Activated naive CD4-positive, alpha-beta T cell treated with anti-CD3 and anti-CD28 coated beads for 36 hours (primary cell): ENCODE measurements at regions not wholly inside any gene's neighbourhood (a gene's known extent, or its start where the extent isn't known, plus 50 kb on each side); places are given as distances from the start of the nearest gene placed in this dataset.

Experiments
- CTCF ChIA-PET: fragments of 350-600 bp; sonication (Branson Sonifier 250); formaldehyde crosslinking; loops from one replicate; lab custom pipeline; 2021; ENCODE audit warnings: antibody characterized with exemption; lab: Charles Lee
- DNase-seq: peaks from one replicate; pipeline ENCODE4 v3.0.0-alpha.2; 2020
- H3K27ac Mint-ChIP-seq: one replicate; pipeline ENCODE4 v1.8.0; 2021; ENCODE audit warnings: mild to moderate bottlenecking, mixed read lengths
- H3K27me3 Mint-ChIP-seq: one replicate; pipeline ENCODE4 v1.8.0; 2021; ENCODE audit warnings: low read depth, mixed read lengths
- H3K36me3 Mint-ChIP-seq: one replicate; pipeline ENCODE4 v1.8.0; 2021; ENCODE audit warnings: low read depth, mixed read lengths
- H3K4me1 Mint-ChIP-seq: one replicate; pipeline ENCODE4 v1.8.0; 2021; ENCODE audit warnings: low read depth, mixed read lengths
- H3K4me3 Mint-ChIP-seq: one replicate; pipeline ENCODE4 v1.8.0; 2021; ENCODE audit warnings: mild to moderate bottlenecking, moderate library complexity, mixed read lengths
- H3K9me3 Mint-ChIP-seq: one replicate; pipeline ENCODE4 v1.8.0; 2021; ENCODE audit warnings: mixed read lengths
- intact Hi-C: fragments of 100-400 bp; cut with micrococcal nuclease; formaldehyde crosslinking; loops from one replicate; pipeline ENCODE4 v1.15.1; 2023

DNA sequence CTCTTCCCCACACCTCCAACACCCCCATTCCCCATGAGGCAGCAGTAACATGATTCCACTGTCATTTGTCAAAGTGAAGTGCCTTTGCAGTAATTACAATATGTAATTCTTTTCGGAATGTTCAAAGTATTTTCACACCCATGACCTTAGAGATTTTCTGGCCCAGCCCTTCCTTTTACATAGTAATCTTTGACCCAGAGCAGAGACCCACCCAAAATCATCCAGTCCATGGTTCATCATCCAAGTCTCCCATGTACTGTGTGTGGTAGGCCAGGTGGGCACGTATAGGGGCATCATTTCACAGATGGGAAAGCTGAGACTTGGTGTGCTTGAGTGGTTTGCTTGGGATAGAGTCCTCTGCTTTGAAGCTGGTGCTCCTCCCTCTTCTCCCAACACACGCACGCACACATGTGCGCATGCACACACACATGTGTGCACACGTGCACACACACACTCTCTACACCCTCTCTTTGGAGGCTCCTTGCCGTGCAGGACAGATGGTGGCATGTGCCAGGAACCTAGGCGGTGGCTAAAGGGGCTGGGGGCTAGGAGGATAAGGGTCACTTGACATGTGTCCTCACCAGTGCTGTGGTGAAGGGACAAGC, 284.7 kb upstream of the ROPN1 start:
- CTCF ChIA-PET: no interaction called here
- H3K4me3 Mint-ChIP-seq: no peak overlapping the region
- DNase-seq: no peak
- intact Hi-C loops: no loop called here
- H3K27me3 Mint-ChIP-seq: peaks cover 6% of the 10 kb centered on the region
- H3K9me3 Mint-ChIP-seq: no peaks in the 10 kb centered on the region
- no peak overlapping the region for H3K27ac Mint-ChIP-seq
- H3K4me1 Mint-ChIP-seq: no peaks in the 10 kb centered on the region
- H3K36me3 Mint-ChIP-seq: no peaks in the 10 kb centered on the region

DNA sequence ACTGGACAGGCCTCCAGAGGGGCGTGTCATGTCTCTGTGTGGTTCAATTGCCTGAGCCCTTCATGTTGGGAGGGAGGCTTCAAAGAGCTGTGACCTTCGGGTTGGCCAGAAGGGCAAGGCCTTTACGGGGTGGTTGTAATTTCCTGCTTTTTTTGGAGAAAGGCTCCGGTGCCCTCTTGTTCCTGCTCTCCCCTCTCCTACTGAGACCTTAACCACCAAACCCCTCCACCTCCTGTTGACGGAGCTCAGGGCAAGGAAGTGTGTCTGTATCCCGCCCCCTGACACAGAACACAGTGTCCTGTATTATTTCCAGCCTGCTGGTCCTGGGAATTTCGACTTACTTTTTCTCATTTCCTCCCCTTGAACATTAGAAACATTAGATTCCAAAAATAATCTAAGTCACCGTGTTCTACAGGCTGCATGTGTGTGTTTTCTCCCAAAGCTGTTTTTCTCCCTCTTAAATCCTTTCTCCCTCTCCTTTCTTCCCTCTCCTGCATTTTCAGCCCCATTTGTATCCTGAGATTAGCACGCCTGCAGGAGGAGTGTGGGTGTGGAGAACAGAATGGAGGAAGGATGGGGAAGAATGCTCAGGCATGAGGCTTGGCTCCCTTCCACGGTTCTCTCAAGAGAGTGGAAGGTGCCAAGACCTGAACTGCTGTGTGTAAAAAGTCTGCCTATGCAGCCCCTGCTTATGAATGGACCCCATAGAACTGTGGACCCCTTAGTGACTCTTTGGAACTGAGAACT, 285.4 kb upstream of the ROPN1 start:
- Mint-ChIP-seq H3K36me3 (no peaks in the 10 kb centered on the region), H3K27ac (no peak overlapping the region), H3K4me3 (no peak overlapping the region), H3K4me1 (no peaks in the 10 kb centered on the region), H3K9me3 (no peaks in the 10 kb centered on the region), H3K27me3 (peaks cover 6% of the 10 kb centered on the region)
- intact Hi-C loops: no loop called here
- DNase-seq: no peak
- CTCF ChIA-PET: no interaction called here

DNA sequence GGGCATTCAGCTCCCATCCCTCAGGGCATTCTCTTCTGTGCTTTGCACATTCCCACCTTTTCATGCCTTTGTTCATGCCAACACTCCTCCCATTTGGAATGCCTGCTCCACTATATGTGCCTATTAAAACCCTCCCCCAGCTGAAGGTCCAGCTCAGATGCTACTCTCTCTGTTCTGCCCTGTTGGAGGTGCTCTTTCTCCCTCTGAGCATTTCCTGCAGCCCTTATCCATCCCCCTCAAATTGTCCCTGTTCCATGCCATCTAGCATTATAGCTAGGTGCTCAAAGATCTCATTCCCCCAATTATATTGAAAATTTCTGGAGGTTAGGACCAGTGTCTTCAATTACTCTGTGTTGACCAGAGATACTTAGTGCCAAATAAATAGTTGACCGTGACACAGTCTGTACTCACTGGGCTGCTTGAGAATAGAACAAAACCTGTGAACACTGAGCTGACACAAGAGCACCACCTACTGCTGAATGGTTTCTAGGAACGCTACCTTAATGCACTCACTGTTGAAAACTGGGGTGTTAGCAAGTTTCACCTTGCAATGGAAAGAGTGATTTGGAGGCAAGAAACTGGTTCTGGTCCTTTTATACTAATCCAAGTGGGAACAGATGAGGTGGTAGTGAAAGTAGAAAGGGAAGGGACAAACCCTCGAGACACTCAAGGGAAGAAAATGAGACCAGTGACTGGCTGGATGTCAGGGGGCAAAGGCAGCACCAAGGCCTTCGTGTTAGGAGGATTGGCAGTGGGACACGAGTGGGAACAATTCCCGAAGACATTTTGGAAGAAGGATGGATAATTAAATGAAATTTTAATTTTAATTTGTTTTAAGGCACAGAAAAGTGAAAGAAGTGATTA, 289.8 kb upstream of the ROPN1 start:
- Mint-ChIP-seq H3K27me3 (peaks cover 6% of the 10 kb centered on the region), H3K4me1 (no peaks in the 10 kb centered on the region), H3K27ac (no peak overlapping the region), H3K9me3 (no peaks in the 10 kb centered on the region), H3K4me3 (no peak overlapping the region), H3K36me3 (no peaks in the 10 kb centered on the region)
- CTCF ChIA-PET: interaction anchor here (0.7 to 0.8 kb wide), 2 partner anchors 108 to 558 kb away, joined by 3 read pairs; no protein-coding TSS in a partner anchor
- DNase-seq: peak; percentile 14
- intact Hi-C loops: no loop called here

DNA sequence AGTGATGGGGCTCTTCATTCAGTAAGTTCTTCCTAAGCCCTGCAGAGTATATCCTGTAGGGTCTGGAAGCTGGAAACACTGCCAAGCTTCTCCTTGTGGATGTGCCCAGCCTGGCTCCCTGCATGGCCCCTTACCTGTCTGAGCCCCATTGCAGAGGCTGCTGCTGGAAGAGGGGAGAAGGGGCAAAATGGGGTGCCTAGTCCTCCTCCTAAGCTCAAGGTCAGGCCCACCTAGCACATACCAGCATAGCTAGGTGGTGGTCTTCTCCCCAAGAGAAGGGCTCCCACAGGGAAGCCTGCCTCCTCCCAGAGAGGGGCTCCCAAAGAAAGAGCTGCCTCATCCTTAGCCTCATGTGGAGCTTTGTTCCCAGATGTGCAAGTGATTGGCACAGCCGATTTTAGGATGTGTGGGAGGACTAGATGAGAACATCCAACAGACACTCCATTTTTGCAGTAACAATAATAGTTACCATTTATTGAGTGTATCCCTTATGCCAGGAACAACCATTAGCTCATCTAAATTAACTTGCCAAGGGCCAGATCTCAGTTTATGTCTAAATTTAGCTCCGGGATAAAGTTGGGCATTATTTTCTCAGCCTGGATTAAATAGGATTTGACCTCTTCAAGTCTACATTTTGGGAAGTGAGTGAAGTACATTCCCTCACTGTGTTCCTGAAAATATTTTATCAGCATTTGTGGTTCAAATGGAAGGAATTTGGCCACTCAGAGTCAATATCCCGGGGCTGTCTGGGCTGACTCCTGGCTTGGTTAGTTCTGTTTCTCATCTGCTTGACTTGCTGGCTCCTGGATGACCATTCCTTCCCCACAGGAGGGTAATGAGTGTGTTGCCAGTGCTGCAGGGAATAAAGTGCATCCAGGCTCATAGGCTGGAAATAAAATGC, 291.1 kb upstream of the ROPN1 start:
- Mint-ChIP-seq H3K4me1 (no peaks in the 10 kb centered on the region), H3K27ac (no peak overlapping the region), H3K27me3 (peaks cover 4% of the 10 kb centered on the region), H3K9me3 (no peaks in the 10 kb centered on the region), H3K36me3 (no peaks in the 10 kb centered on the region), H3K4me3 (no peak overlapping the region)
- intact Hi-C loops: no loop called here
- DNase-seq: no peak
- CTCF ChIA-PET: interaction anchor here (0.8 kb wide), 1 partner anchor 109 kb away, joined by 3 read pairs; no protein-coding TSS in a partner anchor

DNA sequence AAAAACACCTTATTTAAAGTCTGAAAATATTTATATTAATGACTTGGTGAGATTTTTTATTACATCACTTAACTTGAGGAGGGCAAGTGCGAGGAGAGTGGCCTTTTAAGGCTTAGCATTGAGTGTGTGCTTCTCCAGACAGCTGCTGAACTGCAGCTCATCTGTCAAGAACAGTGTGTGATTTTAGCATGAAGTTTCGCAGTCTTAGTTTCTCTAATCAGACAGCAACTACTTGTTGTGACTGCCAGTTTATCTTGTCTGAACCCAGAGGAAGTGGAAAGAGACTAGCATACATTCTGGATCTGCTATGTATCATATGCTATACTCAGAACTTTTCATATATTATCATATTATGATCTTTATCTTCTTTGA, 291.7 kb upstream of the ROPN1 start:
- no peak overlapping the region for H3K4me3 Mint-ChIP-seq
- DNase-seq: no peak
- no peaks in the 10 kb centered on the region for H3K4me1 Mint-ChIP-seq
- intact Hi-C loops: no loop called here
- H3K9me3 Mint-ChIP-seq: no peaks in the 10 kb centered on the region
- CTCF ChIA-PET: no interaction called here
- peaks cover 7% of the 10 kb centered on the region for H3K27me3 Mint-ChIP-seq
- H3K27ac Mint-ChIP-seq: no peak overlapping the region
- H3K36me3 Mint-ChIP-seq: no peaks in the 10 kb centered on the region

DNA sequence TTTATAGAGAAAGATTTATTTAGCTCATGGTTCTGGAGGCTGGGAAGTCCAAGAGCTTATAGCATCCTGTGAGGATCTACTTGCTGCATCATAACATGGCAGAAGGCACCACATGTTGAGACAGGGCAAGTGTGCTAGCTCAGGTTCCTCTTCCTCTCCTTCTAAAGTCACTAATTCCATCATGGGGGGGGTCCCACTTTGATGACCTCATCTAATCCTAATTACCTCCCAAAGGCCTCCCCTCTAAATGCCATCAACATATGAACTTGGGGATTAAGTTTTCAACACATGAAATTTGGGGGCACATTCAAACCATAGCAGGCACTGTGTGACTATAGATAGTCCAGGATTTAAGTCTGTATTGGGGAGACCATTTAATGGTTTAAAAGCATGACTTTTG, 297.1 kb upstream of the ROPN1 start:
- no peaks in the 10 kb centered on the region for H3K36me3 Mint-ChIP-seq
- H3K27ac Mint-ChIP-seq: no peak overlapping the region
- DNase-seq: no peak
- CTCF ChIA-PET: interaction anchor here (0.8 kb wide), 1 partner anchor 180 kb away, joined by 4 read pairs; no protein-coding TSS in a partner anchor
- peaks cover 8% of the 10 kb centered on the region for H3K27me3 Mint-ChIP-seq
- intact Hi-C loops: no loop called here
- H3K9me3 Mint-ChIP-seq: no peaks in the 10 kb centered on the region
- H3K4me1 Mint-ChIP-seq: no peaks in the 10 kb centered on the region
- no peak overlapping the region for H3K4me3 Mint-ChIP-seq

DNA sequence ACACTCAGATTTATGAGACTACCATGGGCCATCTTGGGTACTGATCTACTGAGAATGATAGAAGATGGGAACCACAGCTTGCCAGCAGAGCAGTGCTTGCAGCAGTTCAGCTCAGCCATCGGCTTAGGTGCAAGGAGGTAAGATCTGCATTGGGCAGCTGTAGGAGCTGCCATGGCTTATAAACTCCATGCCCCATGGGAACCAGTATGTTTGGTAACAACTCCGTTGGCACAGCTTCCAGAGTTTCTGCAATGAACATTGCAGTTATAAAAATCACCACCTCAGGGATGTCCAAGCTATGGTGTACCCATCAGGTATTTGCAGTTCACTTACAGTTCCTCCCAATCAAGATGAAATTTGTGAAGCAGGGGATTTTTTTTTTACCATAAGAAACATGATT, 299.1 kb upstream of the ROPN1 start:
- Mint-ChIP-seq H3K4me1 (no peaks in the 10 kb centered on the region), H3K4me3 (no peak overlapping the region), H3K36me3 (no peaks in the 10 kb centered on the region), H3K9me3 (no peaks in the 10 kb centered on the region), H3K27ac (no peak overlapping the region), H3K27me3 (peaks cover 9% of the 10 kb centered on the region)
- CTCF ChIA-PET: no interaction called here
- no peak for DNase-seq
- intact Hi-C loops: no loop called here

DNA sequence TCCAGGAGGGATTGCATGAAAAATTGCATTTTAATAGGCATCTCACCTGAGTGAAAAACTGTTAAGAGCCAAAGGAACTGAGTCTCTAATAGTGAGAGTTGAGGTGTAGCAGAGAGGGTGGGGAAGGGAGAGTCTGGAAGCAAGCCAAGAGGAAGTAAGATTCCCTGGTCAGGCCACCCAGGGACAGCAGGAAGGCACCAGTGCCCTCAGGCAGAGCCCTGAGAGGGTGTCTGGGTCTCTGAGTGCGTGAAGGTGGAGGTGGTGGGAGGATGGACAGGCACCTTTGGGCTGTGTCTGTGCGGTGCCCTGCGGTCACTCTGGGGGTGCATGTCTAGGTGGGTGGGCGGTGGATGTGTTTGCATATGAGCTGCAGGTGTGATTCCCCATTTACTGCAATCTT, 300.4 kb upstream of the ROPN1 start:
- intact Hi-C loops: no loop called here
- Mint-ChIP-seq H3K36me3 (no peaks in the 10 kb centered on the region), H3K27ac (no peak overlapping the region), H3K27me3 (peaks cover 10% of the 10 kb centered on the region), H3K4me3 (no peak overlapping the region), H3K4me1 (no peaks in the 10 kb centered on the region), H3K9me3 (no peaks in the 10 kb centered on the region)
- CTCF ChIA-PET: interaction anchor here (1.2 kb wide), 1 partner anchor 468 kb away, joined by 4 read pairs; no protein-coding TSS in a partner anchor
- DNase-seq: no peak

DNA sequence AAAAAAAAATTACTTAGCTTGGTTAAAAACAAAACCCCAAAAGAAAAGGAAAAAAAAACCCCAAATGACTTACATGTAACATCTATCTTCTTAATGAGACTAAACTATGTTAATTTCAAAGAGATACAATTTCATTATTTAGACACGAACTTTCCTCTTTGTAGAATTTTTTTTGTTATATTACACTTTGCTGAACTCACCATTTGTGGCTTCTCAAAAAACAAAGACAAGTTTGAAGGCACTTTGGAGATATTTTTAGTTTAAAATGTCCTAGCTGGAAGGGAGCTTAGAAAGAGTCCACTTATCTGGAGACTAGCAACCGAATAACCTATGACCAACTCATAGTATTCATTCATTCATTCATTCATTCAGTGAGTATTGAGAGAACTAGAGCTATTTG, 301.7 kb upstream of the ROPN1 start:
- CTCF ChIA-PET: interaction anchor here (0.6 to 1.2 kb wide), 2 partner anchors 25 to 467 kb away, joined by 3 to 4 read pairs; no protein-coding TSS in a partner anchor
- no peak overlapping the region for H3K27ac Mint-ChIP-seq
- no peaks in the 10 kb centered on the region for H3K9me3 Mint-ChIP-seq
- H3K4me1 Mint-ChIP-seq: no peaks in the 10 kb centered on the region
- no peak for DNase-seq
- intact Hi-C loops: no loop called here
- no peaks in the 10 kb centered on the region for H3K36me3 Mint-ChIP-seq
- H3K4me3 Mint-ChIP-seq: no peak overlapping the region
- peaks cover 8% of the 10 kb centered on the region for H3K27me3 Mint-ChIP-seq

DNA sequence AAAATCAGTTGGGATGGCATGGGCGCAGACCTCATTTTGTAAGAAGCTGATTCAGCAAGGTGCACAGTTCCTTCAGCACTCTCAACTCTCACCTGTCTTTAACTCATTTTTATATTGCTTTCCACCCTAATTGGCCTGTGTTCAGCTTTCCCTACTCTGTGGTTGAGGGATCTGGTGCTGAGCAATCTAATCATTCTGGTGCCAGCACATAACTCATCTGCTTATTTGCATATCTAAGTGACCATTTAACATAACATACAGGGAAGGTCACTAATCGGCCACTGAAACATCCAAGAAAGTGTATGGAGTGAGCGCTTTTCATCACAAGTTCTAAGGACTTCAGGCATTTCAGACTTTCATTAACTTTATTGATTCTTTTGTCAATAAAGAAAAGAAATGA, 303.4 kb upstream of the ROPN1 start:
- intact Hi-C loops: no loop called here
- no peak overlapping the region for H3K27ac Mint-ChIP-seq
- DNase-seq: no peak
- H3K27me3 Mint-ChIP-seq: peaks cover 10% of the 10 kb centered on the region
- CTCF ChIA-PET: no interaction called here
- no peaks in the 10 kb centered on the region for H3K9me3 Mint-ChIP-seq
- H3K36me3 Mint-ChIP-seq: no peaks in the 10 kb centered on the region
- no peaks in the 10 kb centered on the region for H3K4me1 Mint-ChIP-seq
- H3K4me3 Mint-ChIP-seq: no peak overlapping the region

DNA sequence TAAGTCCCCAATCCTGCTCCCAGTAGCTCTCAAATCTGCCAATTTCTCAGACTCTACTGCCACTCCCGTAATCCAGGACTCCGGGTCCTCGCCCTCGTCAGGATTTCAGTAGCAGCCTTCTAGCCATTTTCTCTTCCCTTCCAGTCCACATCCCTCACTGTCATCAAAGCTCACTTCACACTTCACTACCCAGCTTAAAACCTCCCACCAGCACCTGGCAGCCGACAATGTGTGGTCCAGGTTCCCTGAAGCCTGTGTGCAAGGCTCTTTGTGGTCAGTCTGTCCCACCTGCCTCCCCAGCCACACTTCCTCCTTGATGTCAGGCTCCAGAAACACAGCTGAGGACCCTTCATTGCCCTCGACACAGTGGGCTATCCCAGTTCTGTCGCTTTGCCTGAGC, 304.5 kb upstream of the ROPN1 start:
- CTCF ChIA-PET: no interaction called here
- DNase-seq: no peak
- H3K27me3 Mint-ChIP-seq: peaks cover 11% of the 10 kb centered on the region
- no peak overlapping the region for H3K27ac Mint-ChIP-seq
- no peak overlapping the region for H3K4me3 Mint-ChIP-seq
- intact Hi-C loops: no loop called here
- H3K4me1 Mint-ChIP-seq: no peaks in the 10 kb centered on the region
- H3K36me3 Mint-ChIP-seq: no peaks in the 10 kb centered on the region
- H3K9me3 Mint-ChIP-seq: no peaks in the 10 kb centered on the region
